NCI-H2227 treated with DMSO at 0.1 percent for 48 hours (cell line): ENCODE measurements at regions not wholly inside any gene's neighbourhood (a gene's known extent, or its start where the extent isn't known, plus 50 kb on each side); places are given as distances from the start of the nearest gene placed in this dataset.
"Not testable (repeated sequence)": the region's sequence is repeated elsewhere in the genome, so short reads cannot be mapped to it uniquely, and the experiment has no call there.

ENCODE experiments used
- DNase-seq: peaks from one replicate; lab custom pipeline; 2025; lab: John Stamatoyannopoulos, UW

DNA sequence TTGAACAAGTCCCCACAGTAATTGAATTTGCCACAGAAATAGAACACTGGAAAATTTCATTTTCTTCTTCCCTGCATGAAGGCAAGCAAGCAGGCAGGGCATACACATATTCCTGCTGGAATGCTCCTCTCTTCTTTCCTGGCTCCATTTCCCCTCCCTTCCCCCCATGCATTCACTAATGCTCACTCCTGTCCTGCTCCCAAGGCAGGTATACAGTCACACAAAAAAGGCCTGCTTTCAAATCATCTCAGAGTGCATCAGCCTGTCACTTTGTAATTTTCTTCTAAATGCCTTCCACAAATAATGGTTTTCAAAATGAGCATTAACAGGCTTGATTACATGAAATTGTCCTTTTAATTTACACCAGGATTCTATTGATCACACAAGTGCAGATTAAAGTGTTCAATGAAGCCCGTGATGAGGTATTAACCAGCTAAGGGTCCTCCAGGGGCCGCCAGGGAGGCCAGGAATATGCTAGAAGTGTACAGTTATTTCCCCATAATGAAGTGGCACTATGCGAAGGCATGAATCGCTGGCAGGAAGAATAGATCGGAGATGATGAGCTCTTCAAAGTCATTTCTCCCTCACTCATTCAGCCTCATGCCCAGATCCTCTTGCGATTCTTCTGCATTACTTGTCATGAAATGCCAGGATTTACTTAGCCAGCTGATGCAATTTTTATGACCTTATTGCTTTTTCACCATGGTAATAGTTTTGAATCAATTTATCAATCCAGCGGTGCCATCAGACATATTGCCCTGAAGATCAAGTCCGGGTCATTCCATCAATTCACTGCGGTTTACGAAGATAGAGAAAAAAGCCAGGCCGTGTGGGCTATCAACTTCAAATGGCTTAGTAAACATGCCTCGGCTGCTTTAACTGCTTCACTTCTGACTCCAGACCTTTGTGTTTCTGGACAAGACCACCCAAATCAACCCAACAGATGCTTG is 243.5 kb downstream of the GPAT3 start:
- DNase-seq = no peak

- DNase-seq = no peak
Observed at GRCh38 chr4:83772685-83773084, 236.8 kb downstream of the GPAT3 start.

GRCh38 chr4:83771113-83771705 is 235.3 kb downstream of the GPAT3 start:
- peak; percentile 8 for DNase-seq

- no peak for DNase-seq
Observed at GRCh38 chr4:83768146-83768545, 232.2 kb downstream of the GPAT3 start.

DNA sequence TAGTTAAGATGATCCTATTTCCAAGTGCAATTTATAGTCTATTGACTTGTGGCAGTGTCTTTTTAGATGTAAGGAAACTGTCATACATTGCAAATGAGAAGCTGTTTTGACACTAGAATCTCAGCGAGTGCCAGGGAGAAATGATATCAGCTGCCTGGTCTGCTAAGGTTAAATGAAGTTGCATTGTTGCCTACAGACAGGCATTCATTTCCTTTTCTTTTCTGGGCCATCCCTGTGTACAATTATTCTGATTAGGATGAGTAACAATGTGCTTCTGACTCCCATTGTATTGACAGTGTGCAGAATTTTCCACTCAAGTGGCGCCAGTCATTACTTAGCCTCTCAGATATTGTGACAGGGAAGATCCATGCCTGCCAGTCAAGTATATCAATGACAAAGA is 231.2 kb downstream of the GPAT3 start:
- DNase-seq = peak; percentile 82

- no peak for DNase-seq
Observed at GRCh38 chr4:83759611-83760010, 223.7 kb downstream of the GPAT3 start.

DNA sequence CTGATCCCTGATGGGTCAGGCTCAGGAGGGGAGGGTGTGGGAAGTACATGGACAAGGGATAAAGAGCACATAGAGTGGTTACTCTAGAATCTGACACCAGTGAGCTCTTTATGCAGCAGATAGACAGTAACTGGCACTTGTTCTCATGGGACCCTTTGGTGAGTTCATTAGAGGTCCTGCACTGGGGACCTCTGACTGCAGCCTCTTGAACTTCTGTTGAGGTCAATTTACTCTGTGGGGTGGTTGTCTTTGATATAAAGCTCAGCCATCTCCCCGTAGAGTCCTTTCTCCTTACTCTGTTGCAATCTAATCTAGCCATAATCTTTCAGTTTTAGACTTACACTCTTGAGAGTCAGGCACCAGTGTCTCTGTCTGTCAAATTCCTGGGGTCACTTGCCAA is 222.4 kb downstream of the GPAT3 start:
- no peak for DNase-seq

- no peak for DNase-seq
Observed at GRCh38 chr4:83757121-83757621, 221.3 kb downstream of the GPAT3 start.

DNA sequence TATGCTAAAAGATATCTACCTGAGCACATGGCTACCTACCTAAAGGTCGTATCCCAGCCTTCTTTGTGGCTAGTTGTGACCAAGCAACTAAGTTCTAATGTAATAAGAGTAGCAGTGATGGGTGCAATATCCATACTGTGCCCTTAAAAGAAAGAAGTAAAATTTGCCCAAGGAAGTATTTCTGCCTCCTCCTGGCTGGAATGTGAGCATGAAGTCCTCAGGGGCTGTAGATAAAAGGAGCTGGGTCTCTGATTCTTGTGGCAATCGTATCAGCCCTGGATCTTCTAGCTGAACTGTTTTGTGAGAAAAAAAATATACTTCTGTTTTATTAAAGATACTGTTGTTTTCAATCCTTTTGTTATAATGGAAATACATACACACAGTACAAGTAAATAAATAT is 217.4 kb downstream of the GPAT3 start:
- no peak for DNase-seq

- no peak for DNase-seq
Observed at GRCh38 chr4:83751336-83751949, 215.5 kb downstream of the GPAT3 start.

- no peak for DNase-seq
Observed at GRCh38 chr4:83748711-83749110, 212.8 kb downstream of the GPAT3 start.

GRCh38 chr4:83738895-83739294 is 203.0 kb downstream of the GPAT3 start:
- DNase-seq = no peak

- DNase-seq = no peak
Observed at GRCh38 chr4:83734576-83734975, 198.7 kb downstream of the GPAT3 start.

DNA sequence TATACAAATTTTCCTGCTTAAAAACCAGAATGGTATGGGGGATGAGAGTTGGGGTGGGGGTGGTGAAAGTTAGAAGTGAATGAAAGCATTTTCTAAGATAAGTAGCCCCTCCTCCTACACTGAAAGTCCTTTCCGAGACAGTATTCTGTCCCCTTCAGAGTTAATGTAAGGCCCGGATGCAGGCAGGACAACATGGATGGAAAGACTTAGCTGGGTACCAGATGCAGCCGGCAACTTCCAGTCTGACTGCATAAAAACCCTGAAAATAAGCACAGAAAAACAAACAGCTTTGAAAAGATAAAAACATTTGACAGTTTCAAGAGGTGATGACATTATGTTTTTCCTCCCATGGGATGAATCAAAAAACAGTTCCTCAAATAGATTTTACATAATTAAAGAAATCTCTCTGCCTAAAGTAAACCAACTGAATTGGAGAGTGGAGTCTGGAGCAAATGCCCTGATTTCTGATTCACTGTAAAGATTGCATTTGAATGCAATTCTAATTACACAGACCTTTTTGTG is 196.3 kb downstream of the GPAT3 start:
- DNase-seq = no peak

DNA sequence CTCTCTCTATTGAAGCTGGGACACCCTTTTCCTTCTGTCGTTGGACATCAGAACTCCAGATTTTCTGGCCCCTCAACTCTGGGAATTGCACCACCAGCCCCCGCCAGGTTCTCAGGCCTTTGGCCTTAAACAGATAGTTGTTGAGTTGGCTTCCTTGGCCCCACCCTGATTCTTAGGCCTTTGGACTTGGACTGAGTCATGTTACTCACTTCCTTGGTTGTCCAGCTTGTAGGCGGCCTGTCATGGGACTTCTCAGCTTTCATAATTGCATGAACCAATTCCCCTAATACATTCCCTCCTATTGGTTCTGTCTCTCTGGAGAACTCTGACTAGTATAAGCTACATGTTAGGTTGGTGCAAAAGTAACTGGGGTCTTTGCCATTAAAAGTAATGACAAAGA is 195.7 kb downstream of the GPAT3 start:
- no peak for DNase-seq

DNA sequence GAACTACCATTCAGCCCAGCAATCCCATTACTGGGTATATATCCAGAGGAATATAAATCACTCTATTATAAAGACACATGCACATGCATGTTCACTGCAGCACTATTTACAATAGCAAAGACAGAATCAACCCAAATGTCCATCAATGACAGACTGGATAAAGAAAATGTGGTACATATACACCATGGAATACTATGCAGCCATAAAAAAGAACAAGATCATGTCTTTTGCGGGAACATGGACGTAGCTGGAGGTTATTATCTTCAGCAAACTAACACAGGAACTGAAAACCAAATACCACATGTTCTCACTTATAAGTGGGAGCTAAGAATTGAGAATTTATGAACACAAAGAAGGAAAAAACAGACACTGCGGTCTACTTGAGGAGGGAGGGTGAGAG is 195.1 kb downstream of the GPAT3 start:
- DNase-seq = not testable (repeated sequence)

DNA sequence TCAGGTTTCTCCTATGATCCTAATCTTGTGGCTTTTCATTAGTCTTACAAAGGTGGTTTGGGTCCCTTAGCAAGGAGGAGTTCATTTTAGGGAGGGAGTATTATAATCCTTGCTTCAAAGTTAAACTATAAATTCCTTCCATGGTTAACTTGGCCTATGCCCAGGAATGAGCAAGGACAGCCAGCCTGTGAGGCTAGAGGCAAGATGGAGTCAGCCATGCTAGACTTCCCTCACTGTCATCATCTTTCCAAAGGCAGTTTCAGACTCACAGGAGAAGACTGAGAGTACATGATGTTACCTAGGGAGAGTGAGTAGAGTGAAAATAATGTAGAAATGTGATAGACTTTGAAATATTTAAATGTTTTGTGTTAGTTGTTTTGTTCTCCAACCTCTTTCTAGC is 192.3 kb downstream of the GPAT3 start:
- DNase-seq = no peak

DNA sequence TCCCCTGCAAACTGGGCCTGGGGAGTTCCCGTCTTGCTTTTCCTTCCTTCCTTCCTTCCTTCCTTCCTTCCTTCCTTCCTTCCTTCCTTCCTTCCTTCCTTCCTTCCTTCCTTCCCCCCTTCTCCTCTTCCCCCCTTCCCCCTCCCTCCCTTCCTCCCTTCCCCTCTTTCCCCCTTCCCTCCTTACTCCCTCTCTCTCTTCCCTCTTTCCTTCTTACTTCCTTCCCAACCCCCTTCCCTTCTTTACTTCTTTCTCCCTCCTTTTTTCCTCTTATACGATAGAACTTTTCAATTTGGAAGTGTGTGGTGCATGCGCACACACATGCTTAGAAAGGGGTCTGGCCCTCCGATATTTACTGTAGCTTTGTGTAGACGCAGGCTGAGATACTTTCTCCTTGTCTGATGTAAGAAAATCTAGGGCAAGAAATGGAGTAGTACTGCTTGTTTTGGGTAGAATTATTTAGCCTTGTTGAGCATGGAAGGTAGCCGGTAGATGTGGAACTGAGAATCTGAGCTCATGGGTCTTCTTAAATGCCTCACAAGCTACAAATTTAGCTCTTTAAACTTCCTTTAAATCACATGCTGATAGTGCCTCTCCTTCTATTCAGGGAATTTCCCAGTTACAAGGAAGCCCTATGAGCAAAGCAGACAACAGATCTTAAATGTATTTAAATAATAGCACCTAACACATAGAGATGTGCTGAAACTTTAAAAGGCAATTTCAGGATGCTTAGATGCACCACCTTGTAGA is 189.6 kb downstream of the GPAT3 start:
- no peak for DNase-seq

DNA sequence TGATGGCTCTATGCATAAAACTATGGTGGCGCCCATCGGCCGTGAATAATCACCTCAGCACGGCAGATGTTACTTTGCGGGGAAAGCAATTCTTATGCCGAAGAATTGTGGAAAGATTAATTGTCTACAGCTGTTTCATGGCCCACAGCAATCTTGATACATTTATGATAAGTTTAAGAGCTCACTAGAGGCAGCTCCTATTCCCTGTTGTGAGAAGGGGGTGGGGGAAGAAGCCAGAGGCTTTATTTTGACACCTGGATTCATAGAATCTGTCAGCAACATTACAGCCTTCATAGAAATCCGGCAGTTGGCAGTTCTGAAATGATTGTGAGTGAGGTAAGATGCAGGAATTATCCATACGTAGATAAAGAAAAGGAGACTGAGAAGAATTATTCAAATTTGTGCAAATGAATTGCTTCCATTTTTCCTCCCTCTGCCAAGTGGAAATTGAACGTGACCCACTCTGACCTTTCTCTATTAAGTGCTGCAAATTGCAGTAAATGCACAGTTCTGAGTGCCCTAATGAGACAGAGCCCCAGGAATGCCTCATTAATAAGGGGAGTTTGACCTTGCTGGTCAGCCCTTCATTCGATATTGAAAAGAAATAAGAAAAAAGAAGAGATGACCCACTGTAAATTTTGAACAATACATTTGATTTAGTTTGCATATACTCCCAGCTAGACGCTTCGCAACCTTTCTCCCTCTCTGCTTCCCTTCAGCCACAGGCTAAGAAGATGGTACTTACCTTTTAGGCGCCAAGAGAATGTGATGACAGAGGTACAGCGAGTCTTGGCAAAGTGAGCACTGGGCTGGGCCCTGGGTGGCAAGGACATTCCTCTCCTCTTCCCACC is 188.8 kb downstream of the GPAT3 start:
- no peak for DNase-seq

DNA sequence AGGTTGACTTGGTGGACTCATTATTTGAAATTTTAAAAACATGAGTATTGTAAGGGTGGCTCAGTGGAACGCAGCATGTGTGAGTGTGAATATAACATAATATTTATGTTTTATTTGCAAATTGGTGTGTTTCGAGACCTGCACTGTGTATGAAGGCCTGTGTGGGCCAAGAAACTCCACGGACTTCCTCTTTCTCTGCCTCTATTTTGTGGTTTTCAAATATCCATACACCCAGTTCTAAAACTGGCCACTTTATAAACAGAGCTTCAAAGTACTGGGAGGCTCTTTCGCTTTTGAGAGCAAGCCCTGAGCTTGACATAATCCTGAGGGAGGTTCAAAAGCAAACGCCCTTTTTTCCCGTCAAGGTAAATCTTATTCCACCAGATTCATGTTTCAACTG is 187.7 kb downstream of the GPAT3 start:
- DNase-seq = no peak

DNA sequence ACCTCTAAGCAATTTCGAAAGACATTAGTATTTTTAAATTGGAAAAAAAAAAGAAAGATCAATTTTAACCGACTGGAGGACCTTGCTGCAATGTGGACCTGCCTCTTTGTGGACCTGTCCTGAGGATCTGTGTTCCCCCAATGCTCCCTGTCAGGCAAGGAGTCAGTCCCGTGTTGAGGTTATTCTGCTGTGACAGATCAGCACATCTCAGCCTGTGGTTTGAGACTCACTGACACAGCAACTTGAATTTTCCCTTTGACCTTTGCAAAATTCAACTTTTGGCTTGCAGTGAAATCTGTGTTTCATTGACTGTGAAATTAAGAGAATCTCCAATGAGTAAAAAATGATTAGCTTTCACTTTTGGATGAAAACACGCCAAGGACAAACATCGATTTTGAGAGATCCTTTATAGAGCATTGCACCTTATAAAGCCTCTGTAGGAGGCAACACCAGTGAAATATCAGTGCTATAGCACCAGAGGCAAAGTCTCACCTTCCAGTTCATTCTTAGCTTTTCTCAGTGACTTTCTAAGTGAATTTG is 186.9 kb downstream of the GPAT3 start:
- DNase-seq = no peak
